ENCODE measurements at regions not wholly inside any gene's neighbourhood (a gene's known extent, or its start where the extent isn't known, plus 50 kb on each side); places are given as distances from the start of the nearest gene placed in this dataset.

DNA sequence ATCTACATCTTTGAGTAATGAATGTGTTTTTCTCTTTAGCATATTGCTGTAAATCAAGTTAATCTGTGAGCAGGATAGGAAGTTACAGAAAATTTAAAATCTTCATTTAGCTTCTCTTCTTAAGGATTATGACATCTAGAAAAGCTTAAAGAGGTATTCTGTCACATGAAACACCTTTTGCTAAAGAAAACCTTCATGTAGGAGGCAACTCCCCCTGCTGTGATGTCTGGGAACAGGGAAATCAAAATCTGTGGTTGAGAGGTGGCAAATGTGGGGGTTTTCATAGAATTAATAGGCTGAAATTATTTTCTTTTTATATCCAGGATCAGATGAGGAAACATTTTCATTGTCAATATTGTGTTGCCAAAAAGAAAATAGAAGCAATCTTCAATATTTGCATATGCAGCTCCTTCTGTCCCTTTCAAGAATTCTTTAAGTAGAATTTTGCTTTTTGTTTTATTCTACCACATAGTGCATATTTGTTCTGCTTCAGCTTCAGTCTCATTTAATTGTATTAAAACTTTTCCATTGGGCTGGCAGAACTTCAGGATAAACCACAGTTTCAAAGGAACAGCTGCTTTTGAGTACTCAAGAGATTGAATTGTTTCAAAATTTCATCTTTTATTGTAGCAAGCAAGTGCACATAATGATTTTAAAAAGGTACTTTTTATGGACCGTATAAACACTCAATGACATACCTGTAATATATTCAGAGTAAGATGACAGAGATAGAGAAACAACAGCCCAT lies 128.4 kb downstream of the RAP2B start:
- Histone ChIP-seq H3K9me3 (no peaks in the 10 kb centered on the region), H3K27ac (no peak overlapping the region), H3K4me3 (no peak overlapping the region), H3K4me1 (peaks cover 20% of the 10 kb centered on the region; the same call in 2 of the 3 replicates), H3K4me2 (no peak overlapping the region)
- WGBS (ENCODE audit: missing lambda C conversion rate) = 59% methylated on average over 1 of the region's 1 CpG
- TF ChIP-seq, protein P1, sequence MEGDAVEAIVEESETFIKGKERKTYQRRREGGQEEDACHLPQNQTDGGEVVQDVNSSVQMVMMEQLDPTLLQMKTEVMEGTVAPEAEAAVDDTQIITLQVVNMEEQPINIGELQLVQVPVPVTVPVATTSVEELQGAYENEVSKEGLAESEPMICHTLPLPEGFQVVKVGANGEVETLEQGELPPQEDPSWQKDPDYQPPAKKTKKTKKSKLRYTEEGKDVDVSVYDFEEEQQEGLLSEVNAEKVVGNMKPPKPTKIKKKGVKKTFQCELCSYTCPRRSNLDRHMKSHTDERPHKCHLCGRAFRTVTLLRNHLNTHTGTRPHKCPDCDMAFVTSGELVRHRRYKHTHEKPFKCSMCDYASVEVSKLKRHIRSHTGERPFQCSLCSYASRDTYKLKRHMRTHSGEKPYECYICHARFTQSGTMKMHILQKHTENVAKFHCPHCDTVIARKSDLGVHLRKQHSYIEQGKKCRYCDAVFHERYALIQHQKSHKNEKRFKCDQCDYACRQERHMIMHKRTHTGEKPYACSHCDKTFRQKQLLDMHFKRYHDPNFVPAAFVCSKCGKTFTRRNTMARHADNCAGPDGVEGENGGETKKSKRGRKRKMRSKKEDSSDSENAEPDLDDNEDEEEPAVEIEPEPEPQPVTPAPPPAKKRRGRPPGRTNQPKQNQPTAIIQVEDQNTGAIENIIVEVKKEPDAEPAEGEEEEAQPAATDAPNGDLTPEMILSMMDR (IDR thresholded peaks at IDR 0.05) = peak; percentile 26; the same call in 1 of the 3 replicates
- TF ChIP-seq NPAS2 (CRISPR knock-in tag; IDR thresholded peaks at IDR 0.05; ENCODE audit: borderline replicate concordance) = no peak
- peak; percentile 30 to 37; a peak in 3 of 5 replicates for TF ChIP-seq RAD21 (conservative IDR thresholded peaks at IDR 0.05 in 1 of 2, IDR thresholded peaks at IDR 0.05 in 1 of 2)
- peak; percentile 41; the same call in 2 of the 3 replicates for TF ChIP-seq SMC3 (IDR thresholded peaks at IDR 0.05)
- DNase-seq (ENCODE audit: low read depth in 1 of 2, low spot score in 1 of 2) = peak in 1 of 2 experiments; percentile 15
- peak; percentile 67 for FAIRE-seq
- ChIA-PET POLR2A (interaction anchor here (1.1 to 1.6 kb wide), 2 partner anchors 120 to 129 kb away, joined by 3 to 13 read pairs; partner anchors contain the start of gene RAP2B), CTCF (interaction anchor here (0.6 to 1.5 kb wide), 10 partner anchors 9 to 256 kb away, joined by 3 to 9 read pairs (median 3); no protein-coding TSS in a partner anchor)
- ATAC-seq = no peak

DNA sequence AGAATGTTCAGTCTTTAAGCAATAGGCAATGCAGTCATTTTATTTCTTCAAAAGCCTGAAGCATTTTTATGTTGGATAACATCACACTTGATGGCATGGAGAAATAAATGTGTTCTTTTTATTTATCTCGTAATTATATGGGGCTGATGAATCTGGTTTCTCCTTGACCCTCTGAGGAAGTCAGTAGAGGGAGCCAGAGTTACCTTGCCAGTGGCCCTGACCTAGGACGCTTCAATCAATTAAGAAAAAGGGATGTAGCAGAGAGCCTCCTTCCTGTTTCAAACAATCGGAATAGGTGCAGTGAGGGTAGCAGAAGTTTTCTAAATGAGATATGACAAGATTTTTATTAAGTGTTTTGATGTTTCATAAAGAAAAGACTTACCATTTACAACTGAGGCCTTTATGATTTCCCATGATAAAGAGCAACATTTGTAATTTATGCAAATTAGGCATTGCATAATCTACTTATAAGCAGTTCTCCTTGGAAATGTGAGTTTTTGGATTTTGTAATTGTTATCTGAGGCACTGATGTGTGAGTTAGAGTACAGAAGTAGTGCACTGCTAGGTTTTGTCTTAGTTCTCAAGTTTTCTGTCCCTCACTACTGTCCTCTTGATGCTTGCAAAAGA lies 129.1 kb downstream of the RAP2B start:
- ATAC-seq = peak; percentile 69 to 81; a peak in 3 of 6 replicates
- DNase-seq (ENCODE audit: low read depth in 1 of 2, low spot score in 1 of 2) = peak in 1 of 2 experiments; percentile 37
- Histone ChIP-seq H3K27ac (no peak overlapping the region), H3K4me2 (no peak overlapping the region), H3K4me3 (no peak overlapping the region), H3K9me3 (no peaks in the 10 kb centered on the region), H3K4me1 (peaks cover 19% of the 10 kb centered on the region; the same call in 2 of the 3 replicates)
- CTCF ChIA-PET = interaction anchor here (1.1 to 1.5 kb wide), 7 partner anchors 9 to 248 kb away, joined by 3 to 9 read pairs (median 3); no protein-coding TSS in a partner anchor
- 76% methylated on average over 3 of the region's 3 CpGs for WGBS (ENCODE audit: missing lambda C conversion rate)
- POLR2A ChIA-PET = interaction anchor here (1.6 kb wide), 1 partner anchor 130 kb away, joined by 13 read pairs; the partner anchor contains the start of gene RAP2B
- TF ChIP-seq JUNB (IDR thresholded peaks at IDR 0.05) (no peak), FOXS1 (CRISPR knock-in tag; IDR thresholded peaks at IDR 0.05) (no peak), SREBF2 (IDR thresholded peaks at IDR 0.05) (no peak), POLR2A (IDR thresholded peaks at IDR 0.05; ENCODE audit: low read length) (no peak), RAD21 (conservative IDR thresholded peaks at IDR 0.05 in 1 of 2, IDR thresholded peaks at IDR 0.05 in 1 of 2) (peak; percentile 21 to 44; a peak in 2 of 5 replicates), FOSB (CRISPR knock-in tag; IDR thresholded peaks at IDR 0.05) (no peak)
- TF ChIP-seq, protein P1 (IDR thresholded peaks at IDR 0.05) = peak; percentile 41; the same call in 2 of the 3 replicates
- TF ChIP-seq, protein P2, sequence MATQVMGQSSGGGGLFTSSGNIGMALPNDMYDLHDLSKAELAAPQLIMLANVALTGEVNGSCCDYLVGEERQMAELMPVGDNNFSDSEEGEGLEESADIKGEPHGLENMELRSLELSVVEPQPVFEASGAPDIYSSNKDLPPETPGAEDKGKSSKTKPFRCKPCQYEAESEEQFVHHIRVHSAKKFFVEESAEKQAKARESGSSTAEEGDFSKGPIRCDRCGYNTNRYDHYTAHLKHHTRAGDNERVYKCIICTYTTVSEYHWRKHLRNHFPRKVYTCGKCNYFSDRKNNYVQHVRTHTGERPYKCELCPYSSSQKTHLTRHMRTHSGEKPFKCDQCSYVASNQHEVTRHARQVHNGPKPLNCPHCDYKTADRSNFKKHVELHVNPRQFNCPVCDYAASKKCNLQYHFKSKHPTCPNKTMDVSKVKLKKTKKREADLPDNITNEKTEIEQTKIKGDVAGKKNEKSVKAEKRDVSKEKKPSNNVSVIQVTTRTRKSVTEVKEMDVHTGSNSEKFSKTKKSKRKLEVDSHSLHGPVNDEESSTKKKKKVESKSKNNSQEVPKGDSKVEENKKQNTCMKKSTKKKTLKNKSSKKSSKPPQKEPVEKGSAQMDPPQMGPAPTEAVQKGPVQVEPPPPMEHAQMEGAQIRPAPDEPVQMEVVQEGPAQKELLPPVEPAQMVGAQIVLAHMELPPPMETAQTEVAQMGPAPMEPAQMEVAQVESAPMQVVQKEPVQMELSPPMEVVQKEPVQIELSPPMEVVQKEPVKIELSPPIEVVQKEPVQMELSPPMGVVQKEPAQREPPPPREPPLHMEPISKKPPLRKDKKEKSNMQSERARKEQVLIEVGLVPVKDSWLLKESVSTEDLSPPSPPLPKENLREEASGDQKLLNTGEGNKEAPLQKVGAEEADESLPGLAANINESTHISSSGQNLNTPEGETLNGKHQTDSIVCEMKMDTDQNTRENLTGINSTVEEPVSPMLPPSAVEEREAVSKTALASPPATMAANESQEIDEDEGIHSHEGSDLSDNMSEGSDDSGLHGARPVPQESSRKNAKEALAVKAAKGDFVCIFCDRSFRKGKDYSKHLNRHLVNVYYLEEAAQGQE (IDR thresholded peaks at IDR 0.05) = no peak
- FAIRE-seq = no peak

All from A549 (cell line).